Kidney glomerular epithelial cell (primary cell): ENCODE measurements at regions not wholly inside any gene's neighbourhood (a gene's known extent, or its start where the extent isn't known, plus 50 kb on each side); places are given as distances from the start of the nearest gene placed in this dataset.
"Not testable (repeated sequence)": the region's sequence is repeated elsewhere in the genome, so short reads cannot be mapped to it uniquely, and the experiment has no call there.

Source experiments
- DNase-seq: peaks from one replicate; lab custom pipeline; 2025; lab: John Stamatoyannopoulos, UW

- not testable (repeated sequence) for DNase-seq
Observed at GRCh38 chrX:96529386-96529785, 155.3 kb upstream of the DIAPH2 start.

GRCh38 chrX:96538104-96538725, 146.4 kb upstream of the DIAPH2 start:
- no peak for DNase-seq

- DNase-seq, result no peak
Observed at GRCh38 chrX:96540111-96540631, 144.5 kb upstream of the DIAPH2 start.

GRCh38 chrX:96546281-96546680, 138.4 kb upstream of the DIAPH2 start:
- not testable (repeated sequence) for DNase-seq

GRCh38 chrX:96551322-96551872, 133.2 kb upstream of the DIAPH2 start:
- DNase-seq, result no peak

- DNase-seq, result no peak
Observed at GRCh38 chrX:96556886-96557285, 127.8 kb upstream of the DIAPH2 start.

- DNase-seq, result not testable (repeated sequence)
Observed at GRCh38 chrX:96561129-96561528, 123.5 kb upstream of the DIAPH2 start.

- DNase-seq, result no peak
Observed at GRCh38 chrX:96563646-96564045, 121.0 kb upstream of the DIAPH2 start.

GRCh38 chrX:96564595-96564994, 120.0 kb upstream of the DIAPH2 start:
- no peak for DNase-seq

- no peak for DNase-seq
Observed at GRCh38 chrX:96566878-96567277, 117.8 kb upstream of the DIAPH2 start.

- no peak for DNase-seq
Observed at GRCh38 chrX:96568071-96568470, 116.6 kb upstream of the DIAPH2 start.

- no peak for DNase-seq
Observed at GRCh38 chrX:96569034-96569433, 115.6 kb upstream of the DIAPH2 start.

GRCh38 chrX:96575011-96575410, 109.6 kb upstream of the DIAPH2 start:
- no peak for DNase-seq

GRCh38 chrX:96576368-96576767, 108.3 kb upstream of the DIAPH2 start:
- DNase-seq, result no peak

GRCh38 chrX:96578781-96579180, 105.9 kb upstream of the DIAPH2 start:
- DNase-seq, result no peak

- no peak for DNase-seq
Observed at GRCh38 chrX:96579252-96579651, 105.4 kb upstream of the DIAPH2 start.

GRCh38 chrX:96590403-96590802, 94.2 kb upstream of the DIAPH2 start:
- DNase-seq, result no peak

GRCh38 chrX:96591421-96591820, 93.2 kb upstream of the DIAPH2 start:
- no peak for DNase-seq

GRCh38 chrX:96597847-96598246, 86.8 kb upstream of the DIAPH2 start:
- not testable (repeated sequence) for DNase-seq

- DNase-seq, result no peak
Observed at GRCh38 chrX:96611619-96612362, 72.9 kb upstream of the DIAPH2 start.

- DNase-seq, result no peak
Observed at GRCh38 chrX:96615448-96615847, 69.2 kb upstream of the DIAPH2 start.

GRCh38 chrX:96619588-96619987, 65.1 kb upstream of the DIAPH2 start:
- no peak for DNase-seq

GRCh38 chrX:96621811-96622210, 62.8 kb upstream of the DIAPH2 start:
- no peak for DNase-seq
